ENCODE measurements at regions not wholly inside any gene's neighbourhood (a gene's known extent, or its start where the extent isn't known, plus 50 kb on each side); places are given as distances from the start of the nearest gene placed in this dataset.

DNA sequence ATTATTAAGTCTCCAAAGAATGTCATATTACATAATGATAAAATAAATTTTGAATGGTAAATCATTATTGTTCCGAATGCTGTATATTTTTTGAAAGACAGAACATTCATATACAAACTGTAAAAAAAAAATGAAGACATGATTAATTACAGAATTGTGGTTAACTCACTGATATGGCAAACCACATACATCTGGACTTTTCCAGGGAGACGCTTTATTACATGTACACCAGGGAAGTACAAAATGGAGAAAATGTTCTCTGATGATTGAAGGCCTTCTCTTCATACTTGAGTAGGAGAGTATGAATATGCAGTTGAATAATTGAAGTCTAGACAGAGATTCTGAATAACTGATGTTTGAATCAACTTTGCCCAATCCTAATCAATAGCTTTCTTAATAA, 1886.9 kb downstream of the EFNA5 start:
- Histone ChIP-seq H2BK20ac (ENCODE audit: low read depth, low read length) (no peak overlapping the region), H2BK15ac (ENCODE audit: low read depth, low read length) (no peak overlapping the region), H3K18ac (ENCODE audit: low read depth, low read length) (no peak overlapping the region), H4K91ac (ENCODE audit: insufficient read depth, low read depth, low read length) (no peak overlapping the region), H2AK5ac (ENCODE audit: low read depth, low read length) (no peak overlapping the region), H3K14ac (replicated peaks; ENCODE audit: low read depth, low read length) (no peak overlapping the region), H3K9me1 (ENCODE audit: insufficient read depth, low read length) (no peaks in the 10 kb centered on the region), H3K79me1 (ENCODE audit: low read depth in 1 of 2, low read length in 2 of 2) (no peaks in the 10 kb centered on the region), H2AK9ac (replicated peaks; ENCODE audit: low read depth, low read length, poor library complexity) (no peak overlapping the region), H3K27me3 (ENCODE audit: control insufficient read depth, insufficient read depth, low read length) (no peaks in the 10 kb centered on the region), H3K9ac (ENCODE audit: low read depth, low read length) (no peak overlapping the region), H4K8ac (ENCODE audit: low read depth in 2 of 2, low read length in 2 of 2) (no peak overlapping the region), H2BK5ac (ENCODE audit: low read depth, low read length, poor library complexity, severe bottlenecking) (no peak overlapping the region), H3K9me3 (ENCODE audit: control insufficient read depth, insufficient read depth, low read length) (no peaks in the 10 kb centered on the region), H3K23ac (ENCODE audit: low read depth, low read length) (no peak overlapping the region), H3K4me3 (ENCODE audit: insufficient read depth, low read depth, low read length) (no peak overlapping the region), H3K36me3 (ENCODE audit: control insufficient read depth, insufficient read depth, low read length) (no peaks in the 10 kb centered on the region), H2BK120ac (ENCODE audit: low read depth, low read length) (no peak overlapping the region), H3K4me1 (ENCODE audit: control insufficient read depth, insufficient read depth, low read length) (no peaks in the 10 kb centered on the region), H3K4ac (ENCODE audit: low read depth, low read length) (no peak overlapping the region), H3K27ac (ENCODE audit: insufficient read depth, low read length) (no peak overlapping the region), H3K56ac (ENCODE audit: extremely low read depth, insufficient read depth, low read length) (no peak overlapping the region), H3K4me2 (ENCODE audit: low read depth, low read length) (no peak overlapping the region), H2AFZ (replicated peaks; ENCODE audit: low read length, poor library complexity) (no peak overlapping the region), H4K20me1 (ENCODE audit: insufficient read depth, low read length) (no peaks in the 10 kb centered on the region), H4K5ac (ENCODE audit: low read depth, low read length) (no peak overlapping the region)
- ATAC-seq (ENCODE audit: low read depth) = no peak
- dilution Hi-C loops (cut with HindIII; ENCODE audit: low sequenced_read_pairs, unreplicated experiment) = no loop called here
- ChIA-PET CTCF (no interaction called here), POLR2A (ENCODE audit: unreplicated experiment) (no interaction called here)
- in situ Hi-C loops (cut with MboI; ENCODE audit: low sequenced_read_pairs) = no loop called here
- no CpG with 5 or more reads among the region's 2 CpGs for WGBS, 2 experiments (ENCODE audit: extremely low coverage in 2 of 2, insufficient read length in 1 of 2)
- no TSS peak for BruUV-seq (replicated peaks)
- intact Hi-C loops (cut with micrococcal nuclease) = no loop called here
- TF ChIP-seq, protein P1, sequence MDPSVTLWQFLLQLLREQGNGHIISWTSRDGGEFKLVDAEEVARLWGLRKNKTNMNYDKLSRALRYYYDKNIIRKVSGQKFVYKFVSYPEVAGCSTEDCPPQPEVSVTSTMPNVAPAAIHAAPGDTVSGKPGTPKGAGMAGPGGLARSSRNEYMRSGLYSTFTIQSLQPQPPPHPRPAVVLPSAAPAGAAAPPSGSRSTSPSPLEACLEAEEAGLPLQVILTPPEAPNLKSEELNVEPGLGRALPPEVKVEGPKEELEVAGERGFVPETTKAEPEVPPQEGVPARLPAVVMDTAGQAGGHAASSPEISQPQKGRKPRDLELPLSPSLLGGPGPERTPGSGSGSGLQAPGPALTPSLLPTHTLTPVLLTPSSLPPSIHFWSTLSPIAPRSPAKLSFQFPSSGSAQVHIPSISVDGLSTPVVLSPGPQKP (IDR thresholded peaks at IDR 0.05; ENCODE audit: borderline replicate concordance, low read depth, low read length) = no peak
- TF ChIP-seq NFE2L2 (IDR thresholded peaks at IDR 0.05; ENCODE audit: low read depth, low read length) (no peak), SMC3 (IDR thresholded peaks at IDR 0.05; ENCODE audit: low read depth, low read length) (no peak)
- DNase-seq = no peak

Measured in IMR-90 (cell line).